ENCODE measurements at regions not wholly inside any gene's neighbourhood (a gene's known extent, or its start where the extent isn't known, plus 50 kb on each side); places are given as distances from the start of the nearest gene placed in this dataset.

- H3K36me3 ChIP-seq: no peaks in the 10 kb centered on the region
- intact Hi-C loops (cut with DNase I): no loop called here
- DNase-seq (no peak), ATAC-seq (no peak)
- H3K9me3 ChIP-seq: no peaks in the 10 kb centered on the region
- H3K4me3 ChIP-seq: no peak overlapping the region
- H3K27ac ChIP-seq: no peak overlapping the region
- TF ChIP-seq POLR2A (IDR thresholded peaks at IDR 0.05): no peak
- TF ChIP-seq, protein P1, sequence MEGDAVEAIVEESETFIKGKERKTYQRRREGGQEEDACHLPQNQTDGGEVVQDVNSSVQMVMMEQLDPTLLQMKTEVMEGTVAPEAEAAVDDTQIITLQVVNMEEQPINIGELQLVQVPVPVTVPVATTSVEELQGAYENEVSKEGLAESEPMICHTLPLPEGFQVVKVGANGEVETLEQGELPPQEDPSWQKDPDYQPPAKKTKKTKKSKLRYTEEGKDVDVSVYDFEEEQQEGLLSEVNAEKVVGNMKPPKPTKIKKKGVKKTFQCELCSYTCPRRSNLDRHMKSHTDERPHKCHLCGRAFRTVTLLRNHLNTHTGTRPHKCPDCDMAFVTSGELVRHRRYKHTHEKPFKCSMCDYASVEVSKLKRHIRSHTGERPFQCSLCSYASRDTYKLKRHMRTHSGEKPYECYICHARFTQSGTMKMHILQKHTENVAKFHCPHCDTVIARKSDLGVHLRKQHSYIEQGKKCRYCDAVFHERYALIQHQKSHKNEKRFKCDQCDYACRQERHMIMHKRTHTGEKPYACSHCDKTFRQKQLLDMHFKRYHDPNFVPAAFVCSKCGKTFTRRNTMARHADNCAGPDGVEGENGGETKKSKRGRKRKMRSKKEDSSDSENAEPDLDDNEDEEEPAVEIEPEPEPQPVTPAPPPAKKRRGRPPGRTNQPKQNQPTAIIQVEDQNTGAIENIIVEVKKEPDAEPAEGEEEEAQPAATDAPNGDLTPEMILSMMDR (IDR thresholded peaks at IDR 0.05): no peak
- no peaks in the 10 kb centered on the region for H3K4me1 ChIP-seq
- WGBS (ENCODE audit: insufficient coverage, low coverage, low lambda C conversion rate, missing lambda C conversion rate): 82% methylated on average over 2 of the region's 6 CpGs
- no peaks in the 10 kb centered on the region for H3K27me3 ChIP-seq
These were observed 124.4 kb downstream of the SPATA19 start for GRCh38 chr11:133720951-133721350.

DNA sequence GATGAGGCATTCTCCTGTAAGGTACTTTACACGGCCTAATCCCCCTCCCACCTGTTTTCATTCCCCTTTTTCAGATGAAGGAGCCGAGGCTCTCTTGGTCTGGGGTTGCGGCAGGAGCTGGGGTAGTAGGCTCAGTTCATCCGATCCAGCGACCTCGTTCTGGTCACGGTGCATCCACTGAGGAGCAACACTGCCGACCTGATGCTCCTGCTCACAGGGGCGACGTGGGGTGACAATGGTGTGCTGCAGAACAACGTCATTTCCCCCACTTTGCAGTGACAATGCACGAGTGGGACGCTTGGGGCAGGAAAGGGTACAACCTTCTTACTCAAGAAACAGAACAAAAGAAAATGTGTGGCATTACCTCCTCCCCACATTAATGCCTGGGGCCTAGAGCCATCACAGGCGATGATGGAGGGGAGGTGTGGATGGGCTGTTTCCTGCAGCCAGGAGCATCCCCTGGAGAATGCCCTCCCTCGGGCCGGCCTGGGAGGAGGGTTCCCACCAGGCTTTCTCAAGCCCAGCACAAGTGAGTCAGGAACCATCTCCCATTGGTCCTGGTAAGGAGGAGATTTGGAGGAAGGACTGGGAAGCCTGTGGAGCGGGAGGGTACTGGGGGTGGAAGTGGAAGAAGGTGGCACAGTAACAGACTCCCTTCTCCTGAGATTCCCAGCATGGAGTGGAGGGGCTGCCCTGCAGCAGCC, 125.6 kb downstream of the SPATA19 start:
- no peak overlapping the region for H3K27ac ChIP-seq
- no peaks in the 10 kb centered on the region for H3K27me3 ChIP-seq
- no peaks in the 10 kb centered on the region for H3K9me3 ChIP-seq
- DNase-seq: no peak
- intact Hi-C loops (cut with DNase I): no loop called here
- H3K4me3 ChIP-seq: no peak overlapping the region
- no peak for ATAC-seq
- TF ChIP-seq, protein P1 (IDR thresholded peaks at IDR 0.05): no peak
- no peak for TF ChIP-seq POLR2A (IDR thresholded peaks at IDR 0.05)
- no peaks in the 10 kb centered on the region for H3K36me3 ChIP-seq
- H3K4me1 ChIP-seq: no peaks in the 10 kb centered on the region
- 46% methylated on average over 11 of the region's 17 CpGs for WGBS (ENCODE audit: insufficient coverage, low coverage, low lambda C conversion rate, missing lambda C conversion rate)

DNA sequence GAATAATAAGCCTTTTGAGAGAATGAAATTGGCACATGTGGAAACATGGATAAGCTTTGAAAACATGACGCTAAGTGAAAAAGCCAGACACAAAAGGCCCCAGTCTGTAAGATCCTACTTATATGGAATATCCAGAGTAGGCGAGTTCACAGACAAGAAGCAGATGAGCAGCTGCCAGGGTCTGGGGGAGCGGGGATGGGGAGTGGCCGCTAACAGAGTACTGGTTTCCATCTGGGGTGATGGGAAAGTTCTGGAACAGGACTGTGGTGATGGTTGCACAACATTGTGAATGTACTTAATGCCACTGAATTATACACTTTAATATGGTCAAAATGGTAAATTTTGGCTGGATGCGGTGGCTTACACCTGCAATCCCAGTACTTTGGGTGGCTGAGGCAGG, 126.5 kb downstream of the SPATA19 start:
- H3K4me1 ChIP-seq: no peaks in the 10 kb centered on the region
- no peaks in the 10 kb centered on the region for H3K9me3 ChIP-seq
- intact Hi-C loops (cut with DNase I): no loop called here
- no peaks in the 10 kb centered on the region for H3K36me3 ChIP-seq
- no peaks in the 10 kb centered on the region for H3K27me3 ChIP-seq
- no peak for TF ChIP-seq POLR2A (IDR thresholded peaks at IDR 0.05)
- TF ChIP-seq, protein P1 (IDR thresholded peaks at IDR 0.05): no peak
- H3K4me3 ChIP-seq: no peak overlapping the region
- WGBS (ENCODE audit: insufficient coverage, low coverage, low lambda C conversion rate, missing lambda C conversion rate): 75% methylated on average over 4 of the region's 5 CpGs
- no peak for DNase-seq
- no peak for ATAC-seq
- no peak overlapping the region for H3K27ac ChIP-seq

DNA sequence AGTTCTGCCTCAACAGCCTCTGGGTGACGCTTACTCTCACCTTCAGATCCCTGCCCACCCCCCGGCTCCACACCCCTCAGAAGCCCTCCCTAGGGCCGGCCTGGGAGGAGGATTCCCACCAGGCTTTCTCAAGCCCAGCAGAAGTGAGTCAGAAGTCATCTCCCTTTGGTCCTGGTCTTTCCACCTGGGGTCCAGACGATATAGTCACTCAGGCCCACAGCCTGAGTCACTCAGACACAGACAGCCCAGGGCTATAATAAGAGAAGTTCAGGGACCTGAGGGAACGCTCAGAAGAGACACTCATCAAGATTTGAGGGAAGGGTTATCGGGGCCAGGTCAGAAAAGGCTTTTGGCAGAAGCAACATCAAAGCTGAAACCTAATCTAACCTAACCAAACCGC, 127.1 kb downstream of the SPATA19 start:
- Histone ChIP-seq H3K9me3 (no peaks in the 10 kb centered on the region), H3K36me3 (no peaks in the 10 kb centered on the region), H3K4me3 (no peak overlapping the region), H3K27me3 (no peaks in the 10 kb centered on the region), H3K4me1 (no peaks in the 10 kb centered on the region), H3K27ac (no peak overlapping the region)
- ATAC-seq (no peak), DNase-seq (no peak)
- 42% methylated on average over 6 of the region's 7 CpGs for WGBS (ENCODE audit: insufficient coverage, low coverage, low lambda C conversion rate, missing lambda C conversion rate)
- intact Hi-C loops (cut with DNase I): no loop called here
- TF ChIP-seq, protein P1 (IDR thresholded peaks at IDR 0.05): no peak
- TF ChIP-seq POLR2A (IDR thresholded peaks at IDR 0.05): no peak

Data from right lobe of liver (tissue), 6 donors.